ENCODE measurements at regions not wholly inside any gene's neighbourhood (a gene's known extent, or its start where the extent isn't known, plus 50 kb on each side); places are given as distances from the start of the nearest gene placed in this dataset.

GRCh38 chr1:54459140-54459539 is 52.9 kb upstream of the SSBP3 start:
- TF ChIP-seq ZNF274 (IDR thresholded peaks at IDR 0.05; ENCODE audit: low read depth, low read length) (no peak), YY1 (IDR thresholded peaks at IDR 0.05; ENCODE audit: insufficient read depth, insufficient read length) (no peak)

Measured in NT2/D1 (cell line).